Mesothelial cell of epicardium (in vitro differentiated cells): ENCODE measurements at regions not wholly inside any gene's neighbourhood (a gene's known extent, or its start where the extent isn't known, plus 50 kb on each side); places are given as distances from the start of the nearest gene placed in this dataset.

Experiments used
- DNase-seq, 2 experiments: peaks; one replicate each; pipeline ENCODE4 v3.0.0; 2021; ENCODE audit warnings: low spot score in 2 of 2; ENCODE audit not compliant: unreplicated experiment in 2 of 2
- H3K27ac Mint-ChIP-seq: 2 replicates; pipeline ENCODE4 v1.8.0; 2021; ENCODE audit warnings: mixed read lengths
- H3K27me3 Mint-ChIP-seq: 2 replicates; pipeline ENCODE4 v1.8.0; 2021; ENCODE audit warnings: low read depth, mixed read lengths
- H3K36me3 Mint-ChIP-seq: 2 replicates; pipeline ENCODE4 v1.8.0; 2021; ENCODE audit warnings: mixed read lengths
- H3K4me1 Mint-ChIP-seq: 2 replicates; pipeline ENCODE4 v1.8.0; 2021; ENCODE audit warnings: mixed read lengths
- H3K4me3 Mint-ChIP-seq: 2 replicates; pipeline ENCODE4 v1.8.0; 2021; ENCODE audit warnings: mild to moderate bottlenecking, moderate library complexity, mixed read lengths
- H3K9me3 Mint-ChIP-seq: 2 replicates; pipeline ENCODE4 v1.8.0; 2021; ENCODE audit warnings: mixed read lengths
- CTCF ChIP-seq: fragments of 200-600 bp; sonication (generic); IDR thresholded peaks from one replicate; pipeline ENCODE4 v1.5.0; 2021; ENCODE audit warnings: antibody characterized with exemption; ENCODE audit not compliant: unreplicated experiment

- H3K4me3 Mint-ChIP-seq: no peak overlapping the region
- no peak for TF ChIP-seq CTCF
- no peaks in the 10 kb centered on the region for H3K36me3 Mint-ChIP-seq
- no peaks in the 10 kb centered on the region for H3K27me3 Mint-ChIP-seq
- H3K9me3 Mint-ChIP-seq: peaks cover 3% of the 10 kb centered on the region
- peaks cover 6% of the 10 kb centered on the region for H3K4me1 Mint-ChIP-seq
- no peak for DNase-seq
- no peak overlapping the region for H3K27ac Mint-ChIP-seq
Observed at GRCh38 chr4:31442236-31442635, 722.1 kb downstream of the PCDH7 start.

GRCh38 chr4:31445526-31445925 is 725.4 kb downstream of the PCDH7 start:
- DNase-seq: no peak
- H3K27me3 Mint-ChIP-seq: no peaks in the 10 kb centered on the region
- no peak overlapping the region for H3K27ac Mint-ChIP-seq
- no peaks in the 10 kb centered on the region for H3K36me3 Mint-ChIP-seq
- no peak for TF ChIP-seq CTCF
- H3K4me1 Mint-ChIP-seq: peaks cover 6% of the 10 kb centered on the region
- H3K4me3 Mint-ChIP-seq: no peak overlapping the region
- peaks cover 5% of the 10 kb centered on the region for H3K9me3 Mint-ChIP-seq

- no peaks in the 10 kb centered on the region for H3K4me1 Mint-ChIP-seq
- H3K4me3 Mint-ChIP-seq: no peak overlapping the region
Observed at GRCh38 chr4:31455612-31456011, 735.4 kb downstream of the PCDH7 start.

GRCh38 chr4:31458813-31459212 is 738.6 kb downstream of the PCDH7 start:
- Mint-ChIP-seq H3K9me3 (peaks cover 8% of the 10 kb centered on the region), H3K27me3 (no peaks in the 10 kb centered on the region), H3K4me3 (no peak overlapping the region), H3K36me3 (no peaks in the 10 kb centered on the region), H3K4me1 (no peaks in the 10 kb centered on the region), H3K27ac (no peak overlapping the region)
- no peak for DNase-seq
- TF ChIP-seq CTCF: no peak

More at GRCh38 chr4:31455612-31456011, 735.4 kb downstream of the PCDH7 start:
- no peak overlapping the region for H3K27ac Mint-ChIP-seq
- no peaks in the 10 kb centered on the region for H3K27me3 Mint-ChIP-seq
- peaks cover 11% of the 10 kb centered on the region for H3K9me3 Mint-ChIP-seq
- no peaks in the 10 kb centered on the region for H3K36me3 Mint-ChIP-seq
- DNase-seq: no peak
- TF ChIP-seq CTCF: no peak

GRCh38 chr4:31461421-31461820 is 741.3 kb downstream of the PCDH7 start:
- no peak for DNase-seq
- H3K27ac Mint-ChIP-seq: no peak overlapping the region
- no peaks in the 10 kb centered on the region for H3K4me1 Mint-ChIP-seq
- no peak overlapping the region for H3K4me3 Mint-ChIP-seq
- H3K36me3 Mint-ChIP-seq: no peaks in the 10 kb centered on the region
- TF ChIP-seq CTCF: no peak
- H3K9me3 Mint-ChIP-seq: peaks cover 18% of the 10 kb centered on the region
- H3K27me3 Mint-ChIP-seq: no peaks in the 10 kb centered on the region

- H3K36me3 Mint-ChIP-seq: no peaks in the 10 kb centered on the region
- no peak overlapping the region for H3K27ac Mint-ChIP-seq
- DNase-seq: no peak
- no peaks in the 10 kb centered on the region for H3K27me3 Mint-ChIP-seq
- H3K4me1 Mint-ChIP-seq: no peaks in the 10 kb centered on the region
- H3K9me3 Mint-ChIP-seq: peaks cover 24% of the 10 kb centered on the region
- no peak for TF ChIP-seq CTCF
- no peak overlapping the region for H3K4me3 Mint-ChIP-seq
Observed at GRCh38 chr4:31467781-31468180, 747.6 kb downstream of the PCDH7 start.
